HL-60 (cell line): ENCODE measurements at regions not wholly inside any gene's neighbourhood (a gene's known extent, or its start where the extent isn't known, plus 50 kb on each side); places are given as distances from the start of the nearest gene placed in this dataset.

ENCODE experiments used
- DNase-seq, 2 experiments: peaks; one replicate each; pipeline ENCODE4 v3.0.0-alpha.2; 2010 to 2020; ENCODE audit warnings: low read depth in 1 of 2, low spot score in 1 of 2
- H3K27ac ChIP-seq: fragments of 250-450 bp; sonication (Bioruptor Pico); replicated peaks from 2 replicates; pipeline ENCODE4 v1.5.1; 2020; ENCODE audit warnings: mild to moderate bottlenecking, moderate library complexity
- H3K27me3 ChIP-seq: fragments of 250-450 bp; sonication (Bioruptor Pico); 2 replicates; pipeline ENCODE4 v1.5.1; 2021; ENCODE audit warnings: mild to moderate bottlenecking, moderate library complexity; ENCODE audit not compliant: insufficient read depth, poor library complexity, severe bottlenecking
- H3K4me3 ChIP-seq: replicated peaks from 2 replicates; pipeline ENCODE4 v1.5.1; 2011; ENCODE audit warnings: mild to moderate bottlenecking, control low read depth, low read length; ENCODE audit not compliant: insufficient read depth
- GABPA ChIP-seq: IDR thresholded peaks from 2 replicates; pipeline ENCODE4 v1.6.1; 2012; ENCODE audit warnings: low read depth
- POLR2AphosphoS5 ChIP-seq: IDR thresholded peaks from 2 replicates; pipeline ENCODE4 v1.6.1; 2012; ENCODE audit warnings: low read depth
- SPI1 ChIP-seq: IDR thresholded peaks from 2 replicates; pipeline ENCODE4 v1.6.1; 2012; ENCODE audit warnings: low read depth, mild to moderate bottlenecking, borderline replicate concordance
- TF ChIP-seq, protein P1 (sequence below): IDR thresholded peaks from 2 replicates; pipeline ENCODE4 v1.6.1; 2012; ENCODE audit warnings: low read depth; ENCODE audit not compliant: insufficient replicate concordance
- TF ChIP-seq, protein P2 (sequence below): IDR thresholded peaks from one replicate; pipeline ENCODE4 v1.5.1; 2011; ENCODE audit warnings: low read length, control low read depth, inconsistent platforms; ENCODE audit not compliant: insufficient read depth

DNA sequence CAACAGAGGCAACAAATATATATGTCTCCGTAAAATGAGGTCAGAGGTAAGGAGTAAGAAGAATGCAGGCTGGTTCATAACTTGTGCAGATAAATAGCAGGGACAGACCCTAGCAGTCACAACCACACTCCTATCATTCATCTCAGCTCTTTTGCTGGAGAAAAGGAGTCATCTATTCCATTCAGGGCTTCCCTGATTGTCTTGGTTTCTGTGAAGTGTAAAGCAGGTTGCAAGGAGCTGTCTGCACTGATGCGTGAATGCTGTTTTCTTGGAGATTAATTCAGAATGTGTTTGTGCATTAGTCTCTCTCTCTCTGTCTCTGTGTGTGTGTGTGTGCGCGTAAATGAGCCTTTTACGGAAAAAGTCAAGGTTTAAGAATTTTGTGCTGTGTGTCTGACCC, 643.3 kb upstream of the SORCS1 start:
- no peak overlapping the region for H3K27ac ChIP-seq
- no peak for TF ChIP-seq POLR2AphosphoS5
- TF ChIP-seq, protein P1, sequence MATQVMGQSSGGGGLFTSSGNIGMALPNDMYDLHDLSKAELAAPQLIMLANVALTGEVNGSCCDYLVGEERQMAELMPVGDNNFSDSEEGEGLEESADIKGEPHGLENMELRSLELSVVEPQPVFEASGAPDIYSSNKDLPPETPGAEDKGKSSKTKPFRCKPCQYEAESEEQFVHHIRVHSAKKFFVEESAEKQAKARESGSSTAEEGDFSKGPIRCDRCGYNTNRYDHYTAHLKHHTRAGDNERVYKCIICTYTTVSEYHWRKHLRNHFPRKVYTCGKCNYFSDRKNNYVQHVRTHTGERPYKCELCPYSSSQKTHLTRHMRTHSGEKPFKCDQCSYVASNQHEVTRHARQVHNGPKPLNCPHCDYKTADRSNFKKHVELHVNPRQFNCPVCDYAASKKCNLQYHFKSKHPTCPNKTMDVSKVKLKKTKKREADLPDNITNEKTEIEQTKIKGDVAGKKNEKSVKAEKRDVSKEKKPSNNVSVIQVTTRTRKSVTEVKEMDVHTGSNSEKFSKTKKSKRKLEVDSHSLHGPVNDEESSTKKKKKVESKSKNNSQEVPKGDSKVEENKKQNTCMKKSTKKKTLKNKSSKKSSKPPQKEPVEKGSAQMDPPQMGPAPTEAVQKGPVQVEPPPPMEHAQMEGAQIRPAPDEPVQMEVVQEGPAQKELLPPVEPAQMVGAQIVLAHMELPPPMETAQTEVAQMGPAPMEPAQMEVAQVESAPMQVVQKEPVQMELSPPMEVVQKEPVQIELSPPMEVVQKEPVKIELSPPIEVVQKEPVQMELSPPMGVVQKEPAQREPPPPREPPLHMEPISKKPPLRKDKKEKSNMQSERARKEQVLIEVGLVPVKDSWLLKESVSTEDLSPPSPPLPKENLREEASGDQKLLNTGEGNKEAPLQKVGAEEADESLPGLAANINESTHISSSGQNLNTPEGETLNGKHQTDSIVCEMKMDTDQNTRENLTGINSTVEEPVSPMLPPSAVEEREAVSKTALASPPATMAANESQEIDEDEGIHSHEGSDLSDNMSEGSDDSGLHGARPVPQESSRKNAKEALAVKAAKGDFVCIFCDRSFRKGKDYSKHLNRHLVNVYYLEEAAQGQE = no peak
- no peak for TF ChIP-seq GABPA
- TF ChIP-seq SPI1 = no peak
- TF ChIP-seq, protein P2, sequence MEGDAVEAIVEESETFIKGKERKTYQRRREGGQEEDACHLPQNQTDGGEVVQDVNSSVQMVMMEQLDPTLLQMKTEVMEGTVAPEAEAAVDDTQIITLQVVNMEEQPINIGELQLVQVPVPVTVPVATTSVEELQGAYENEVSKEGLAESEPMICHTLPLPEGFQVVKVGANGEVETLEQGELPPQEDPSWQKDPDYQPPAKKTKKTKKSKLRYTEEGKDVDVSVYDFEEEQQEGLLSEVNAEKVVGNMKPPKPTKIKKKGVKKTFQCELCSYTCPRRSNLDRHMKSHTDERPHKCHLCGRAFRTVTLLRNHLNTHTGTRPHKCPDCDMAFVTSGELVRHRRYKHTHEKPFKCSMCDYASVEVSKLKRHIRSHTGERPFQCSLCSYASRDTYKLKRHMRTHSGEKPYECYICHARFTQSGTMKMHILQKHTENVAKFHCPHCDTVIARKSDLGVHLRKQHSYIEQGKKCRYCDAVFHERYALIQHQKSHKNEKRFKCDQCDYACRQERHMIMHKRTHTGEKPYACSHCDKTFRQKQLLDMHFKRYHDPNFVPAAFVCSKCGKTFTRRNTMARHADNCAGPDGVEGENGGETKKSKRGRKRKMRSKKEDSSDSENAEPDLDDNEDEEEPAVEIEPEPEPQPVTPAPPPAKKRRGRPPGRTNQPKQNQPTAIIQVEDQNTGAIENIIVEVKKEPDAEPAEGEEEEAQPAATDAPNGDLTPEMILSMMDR = no peak
- no peaks in the 10 kb centered on the region for H3K27me3 ChIP-seq
- H3K4me3 ChIP-seq = no peak overlapping the region
- no peak for DNase-seq

DNA sequence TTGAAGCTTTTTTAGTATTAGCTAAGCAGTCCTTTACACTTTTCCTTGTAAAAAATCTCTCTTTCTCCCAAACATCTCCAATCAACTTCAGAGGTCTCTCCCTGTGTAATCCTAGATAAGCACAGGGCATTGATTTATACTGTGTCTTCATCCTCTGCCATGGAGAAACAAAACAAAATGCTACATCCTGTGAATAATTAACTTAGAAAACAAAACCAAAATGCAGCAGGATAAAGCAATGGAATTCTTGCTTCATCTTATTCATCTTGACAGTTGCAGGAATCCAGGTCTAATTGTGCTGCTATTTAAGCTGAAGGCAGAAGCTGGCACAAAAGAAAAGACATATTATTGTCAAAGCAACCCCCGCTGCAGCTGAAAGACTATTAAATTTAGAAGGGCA, 641.5 kb upstream of the SORCS1 start:
- Histone ChIP-seq H3K4me3 (no peak overlapping the region), H3K27me3 (no peaks in the 10 kb centered on the region)
- no peak for TF ChIP-seq GABPA
- TF ChIP-seq, protein P2 = no peak
- TF ChIP-seq POLR2AphosphoS5 = no peak
- TF ChIP-seq SPI1 = no peak
- TF ChIP-seq, protein P1 = no peak

DNA sequence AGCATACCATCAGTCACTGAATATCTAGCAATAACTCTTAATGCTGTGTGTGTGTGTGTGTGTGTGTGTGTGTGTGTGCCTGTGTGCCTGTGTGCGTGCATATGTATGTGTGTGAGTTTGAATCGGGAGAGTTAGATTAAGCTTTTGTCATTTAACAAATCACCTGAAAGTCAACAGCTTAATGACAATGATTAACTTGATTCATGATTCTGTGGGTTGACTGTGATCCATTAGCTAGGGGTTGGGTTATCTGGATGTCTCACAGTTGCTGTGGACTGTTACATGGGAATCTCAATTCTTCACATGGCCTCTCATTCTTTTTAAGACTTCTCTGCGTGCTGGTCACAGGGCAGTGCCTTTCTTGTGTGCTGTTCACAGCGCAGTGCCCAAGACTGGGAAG, 639.0 kb upstream of the SORCS1 start:
- H3K4me3 ChIP-seq = no peak overlapping the region
- no peaks in the 10 kb centered on the region for H3K27me3 ChIP-seq
- TF ChIP-seq GABPA (no peak), POLR2AphosphoS5 (no peak), SPI1 (no peak)
- TF ChIP-seq, protein P1 = no peak
- TF ChIP-seq, protein P2 = no peak
- DNase-seq = no peak
- H3K27ac ChIP-seq = no peak overlapping the region

More for the DNA sequence above, 641.5 kb upstream of the SORCS1 start:
- H3K27ac ChIP-seq = no peak overlapping the region
- DNase-seq = no peak
